GM12878 (cell line): ENCODE measurements at regions not wholly inside any gene's neighbourhood (a gene's known extent, or its start where the extent isn't known, plus 50 kb on each side); places are given as distances from the start of the nearest gene placed in this dataset.

ENCODE experiments used
- CEBPB ChIP-seq, 2 experiments: fragments of 150-350 bp in 1 of 2; IDR thresholded peaks; 2 replicates each; pipeline ENCODE4 v1.6.1; 2012 to 2014; ENCODE audit warnings: low read depth in 2 of 2, low read length in 2 of 2, borderline replicate concordance in 1 of 2, inconsistent platforms in 1 of 2
- CHD4 ChIP-seq: fragments of 200-600 bp; sonication (generic); IDR thresholded peaks from 2 replicates; pipeline ENCODE4 v1.6.1; 2016; ENCODE audit warnings: mild to moderate bottlenecking
- NFYB ChIP-seq: IDR thresholded peaks from 2 replicates; pipeline ENCODE4 v1.6.1; 2011; ENCODE audit warnings: low read depth, mild to moderate bottlenecking, low read length, improper control_type of control experiment, moderate library complexity; ENCODE audit not compliant: insufficient read depth
- NR2C2 ChIP-seq: IDR thresholded peaks from 2 replicates; pipeline ENCODE4 v1.6.1; 2011; ENCODE audit warnings: borderline replicate concordance, low read depth; ENCODE audit not compliant: control insufficient read depth, insufficient read length
- POLR2A ChIP-seq: IDR thresholded peaks from 2 replicates; pipeline ENCODE4 v1.6.1; 2011; ENCODE audit warnings: low read depth, mild to moderate bottlenecking, low read length
- POLR2AphosphoS2 ChIP-seq: IDR thresholded peaks from 2 replicates; pipeline ENCODE4 v1.6.1; 2011; ENCODE audit warnings: low read depth, mild to moderate bottlenecking, low read length, improper control_type of control experiment, moderate library complexity
- POLR2AphosphoS5 ChIP-seq: IDR thresholded peaks from 2 replicates; pipeline ENCODE4 v1.6.1; 2011; ENCODE audit warnings: mild to moderate bottlenecking, low read length, inconsistent platforms
- RBBP5 ChIP-seq: fragments of 200-600 bp; sonication (generic); conservative IDR thresholded peaks from 2 replicates; pipeline ENCODE4 v1.6.1; 2016
- RCOR1 ChIP-seq: conservative IDR thresholded peaks from 2 replicates; pipeline ENCODE4 v1.6.1; 2012; ENCODE audit warnings: low read depth, low read length, improper control_type of control experiment
- WRNIP1 ChIP-seq: IDR thresholded peaks from 2 replicates; pipeline ENCODE4 v1.6.1; 2011; ENCODE audit warnings: low read depth, low read length, improper control_type of control experiment, borderline replicate concordance
- TF ChIP-seq, protein P1 (sequence below), 3 experiments: IDR thresholded peaks in 2 of 3; conservative IDR thresholded peaks in 1 of 3; 2 replicates each; pipeline ENCODE4 v1.5.1; 2011; ENCODE audit warnings: low read depth in 3 of 3, low read length in 3 of 3, mild to moderate bottlenecking in 3 of 3, control low read depth in 2 of 3, moderate library complexity in 2 of 3, inconsistent platforms in 1 of 3, mixed read lengths in 1 of 3; ENCODE audit not compliant: control insufficient read depth in 2 of 3, insufficient read depth in 1 of 3; ENCODE audit errors: extremely low read depth in 1 of 3

DNA sequence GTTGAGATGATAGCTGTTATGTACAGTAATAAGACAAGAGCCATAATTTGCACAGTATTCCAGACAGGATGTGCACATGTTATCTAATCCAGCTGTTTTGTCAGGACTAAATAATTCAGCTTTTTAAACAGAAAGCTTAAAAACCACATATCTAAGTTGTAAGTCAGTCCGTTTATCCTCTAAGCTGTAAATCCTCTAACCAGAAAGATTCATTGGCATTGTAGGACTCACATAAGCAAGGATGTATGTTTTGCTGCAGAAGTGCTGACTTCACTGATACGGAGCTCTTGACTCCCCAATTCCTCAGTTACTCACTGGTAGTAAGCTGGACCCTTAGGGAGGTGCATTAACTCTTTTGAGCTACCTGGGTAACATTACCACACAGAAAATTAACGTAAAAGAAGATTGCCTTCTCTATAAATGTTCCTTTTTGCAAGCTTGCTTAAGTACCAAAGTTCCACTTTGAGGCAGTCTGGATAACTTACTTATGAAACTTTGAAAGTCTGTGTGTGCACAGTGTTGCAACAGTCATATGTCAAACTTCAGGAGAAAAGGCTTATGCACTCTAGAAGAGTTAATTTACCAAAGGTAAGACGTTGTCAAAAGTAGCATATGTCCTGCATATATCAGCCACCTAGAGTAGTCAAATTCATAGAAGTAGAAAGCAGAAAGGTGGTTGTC, 58.3 kb upstream of the MAGEB2 start:
- TF ChIP-seq, protein P1, sequence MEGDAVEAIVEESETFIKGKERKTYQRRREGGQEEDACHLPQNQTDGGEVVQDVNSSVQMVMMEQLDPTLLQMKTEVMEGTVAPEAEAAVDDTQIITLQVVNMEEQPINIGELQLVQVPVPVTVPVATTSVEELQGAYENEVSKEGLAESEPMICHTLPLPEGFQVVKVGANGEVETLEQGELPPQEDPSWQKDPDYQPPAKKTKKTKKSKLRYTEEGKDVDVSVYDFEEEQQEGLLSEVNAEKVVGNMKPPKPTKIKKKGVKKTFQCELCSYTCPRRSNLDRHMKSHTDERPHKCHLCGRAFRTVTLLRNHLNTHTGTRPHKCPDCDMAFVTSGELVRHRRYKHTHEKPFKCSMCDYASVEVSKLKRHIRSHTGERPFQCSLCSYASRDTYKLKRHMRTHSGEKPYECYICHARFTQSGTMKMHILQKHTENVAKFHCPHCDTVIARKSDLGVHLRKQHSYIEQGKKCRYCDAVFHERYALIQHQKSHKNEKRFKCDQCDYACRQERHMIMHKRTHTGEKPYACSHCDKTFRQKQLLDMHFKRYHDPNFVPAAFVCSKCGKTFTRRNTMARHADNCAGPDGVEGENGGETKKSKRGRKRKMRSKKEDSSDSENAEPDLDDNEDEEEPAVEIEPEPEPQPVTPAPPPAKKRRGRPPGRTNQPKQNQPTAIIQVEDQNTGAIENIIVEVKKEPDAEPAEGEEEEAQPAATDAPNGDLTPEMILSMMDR (IDR thresholded peaks at IDR 0.05 in 2 of 3, conservative IDR thresholded peaks at IDR 0.05 in 1 of 3; ENCODE audit: control insufficient read depth in 2 of 3, extremely low read depth in 1 of 3, insufficient read depth in 1 of 3, low read depth in 3 of 3, low read length in 3 of 3): no peak
- TF ChIP-seq NR2C2 (no peak), POLR2AphosphoS5 (no peak), POLR2A (no peak), CHD4 (no peak), RBBP5 (no peak), WRNIP1 (no peak), POLR2AphosphoS2 (no peak), CEBPB (IDR thresholded peaks at IDR 0.05; ENCODE audit: borderline replicate concordance in 1 of 2, low read depth in 2 of 2, low read length in 2 of 2) (no peak), RCOR1 (no peak), NFYB (no peak)
